Spleen (tissue), 11 donors: ENCODE measurements at regions not wholly inside any gene's neighbourhood (a gene's known extent, or its start where the extent isn't known, plus 50 kb on each side); places are given as distances from the start of the nearest gene placed in this dataset.

ENCODE experiments used
- DNase-seq: peaks from one replicate; pipeline ENCODE4 v3.0.0-alpha.2; 2020
- H3K27ac ChIP-seq, 8 donors: fragments of 200-600 bp; sonication (generic) in 7 of 8; 1 replicate in 4 of 8; 2 replicates in 4 of 8; pipeline versions ENCODE4 v1.5.0 to v1.8.0; 2016 to 2021; ENCODE audit warnings: inconsistent platforms in 4 of 8, mild to moderate bottlenecking in 4 of 8, moderate library complexity in 1 of 8
- H3K27me3 ChIP-seq, 7 donors: fragments of 200-600 bp; sonication (generic) in 6 of 7; replicated peaks in 1 of 7; 1 replicate in 4 of 7; 2 replicates in 3 of 7; pipeline versions ENCODE4 v1.5.0 to v1.8.0; 2016 to 2021; ENCODE audit warnings: inconsistent platforms in 3 of 7, mild to moderate bottlenecking in 1 of 7
- H3K36me3 ChIP-seq, 6 donors: fragments of 200-600 bp; sonication (generic) in 5 of 6; 1 replicate in 4 of 6; 2 replicates in 2 of 6; pipeline versions ENCODE4 v1.5.0 to v1.8.0; 2016 to 2021; ENCODE audit warnings: inconsistent platforms in 2 of 6
- H3K4me1 ChIP-seq, 6 donors: fragments of 200-600 bp; sonication (generic) in 5 of 6; 1 replicate in 3 of 6; 2 replicates in 3 of 6; pipeline versions ENCODE4 v1.5.0 to v1.8.0; 2016 to 2021; ENCODE audit warnings: inconsistent platforms in 3 of 6
- H3K4me3 ChIP-seq, 8 donors: fragments of 200-600 bp; sonication (generic) in 7 of 8; 1 replicate in 4 of 8; 2 replicates in 4 of 8; pipeline versions ENCODE4 v1.5.0 to v1.8.0; 2016 to 2021; ENCODE audit warnings: inconsistent platforms in 4 of 8, mild to moderate bottlenecking in 4 of 8, moderate library complexity in 2 of 8
- H3K9me3 ChIP-seq, 8 donors: fragments of 200-600 bp; sonication (generic) in 7 of 8; 1 replicate in 4 of 8; 2 replicates in 4 of 8; pipeline versions ENCODE4 v1.5.0 to v1.8.0; 2016 to 2021; ENCODE audit warnings: inconsistent platforms in 4 of 8
- POLR2A ChIP-seq, 3 donors: fragments of 450-650 bp; IDR thresholded peaks; one replicate each; pipeline ENCODE4 v1.5.1; 2017; ENCODE audit warnings: antibody characterized with exemption in 3 of 3, mild to moderate bottlenecking in 1 of 3
- POLR2AphosphoS5 ChIP-seq, 3 donors: sonication (generic); formaldehyde crosslinking; IDR thresholded peaks; one replicate each; pipeline ENCODE4 v1.5.1; 2017; ENCODE audit warnings: antibody characterized with exemption in 3 of 3
- WGBS, 5 donors: extraction: QIAGEN DNeasy Blood & Tissue Kit in 3 of 5; methylation state at CpG; one replicate each; pipeline versions ENCODE4 v1.1.5 to v1.1.7; 2013 to 2018; 5-methylcytosine and 5-hydroxymethylcytosine counted together
- intact Hi-C: fragments of 100-400 bp; cut with DNase I; formaldehyde crosslinking; loops from one replicate; pipeline ENCODE4 v1.15.0; 2023; ENCODE audit warnings: low total_unique reads
- TF ChIP-seq, protein P1 (sequence below), 11 experiments: fragments of 200-600 bp in 7 of 11; fragments of 450-650 bp in 4 of 11; sonication (generic) in 4 of 11; IDR thresholded peaks in 8 of 11; conservative IDR thresholded peaks in 3 of 11; 1 replicate in 7 of 11; 2 replicates in 4 of 11; pipeline versions ENCODE4 v1.4.0 to v1.8.0; 2016 to 2021; ENCODE audit warnings: antibody characterized with exemption in 11 of 11, inconsistent platforms in 4 of 11, mild to moderate bottlenecking in 1 of 11
- donor health status: healthy with polysubstance abuse.
- donor health status: DM: no; HTN: no; CAD: no; lungs with moderate emphysema.
- donor health status: DM: no; HTN: no; CAD: no.
- donor health status: Bipolar disorder and iron deficiency.
- donor health status: healthy.
- donor health status: DM: no; HTN: no; CAD: no.
- donor health status: DM: yes; HTN: yes; CAD: no.

GRCh38 chr4:171718069-171718468 lies 95.1 kb upstream of the GALNTL6 start:
- Histone ChIP-seq H3K27ac (no peak overlapping the region), H3K36me3 (no peaks in the 10 kb centered on the region), H3K27me3 (no peaks in the 10 kb centered on the region), H3K9me3 (peaks cover 0 to 35% (median 17%) of the 10 kb centered on the region in 8 donors), H3K4me1 (no peaks in the 10 kb centered on the region), H3K4me3 (no peak overlapping the region)
- DNase-seq: no peak
- intact Hi-C loops: no loop called here
- TF ChIP-seq POLR2AphosphoS5 (IDR thresholded peaks at IDR 0.05) (no peak), POLR2A (IDR thresholded peaks at IDR 0.05) (no peak)
- TF ChIP-seq, protein P1, sequence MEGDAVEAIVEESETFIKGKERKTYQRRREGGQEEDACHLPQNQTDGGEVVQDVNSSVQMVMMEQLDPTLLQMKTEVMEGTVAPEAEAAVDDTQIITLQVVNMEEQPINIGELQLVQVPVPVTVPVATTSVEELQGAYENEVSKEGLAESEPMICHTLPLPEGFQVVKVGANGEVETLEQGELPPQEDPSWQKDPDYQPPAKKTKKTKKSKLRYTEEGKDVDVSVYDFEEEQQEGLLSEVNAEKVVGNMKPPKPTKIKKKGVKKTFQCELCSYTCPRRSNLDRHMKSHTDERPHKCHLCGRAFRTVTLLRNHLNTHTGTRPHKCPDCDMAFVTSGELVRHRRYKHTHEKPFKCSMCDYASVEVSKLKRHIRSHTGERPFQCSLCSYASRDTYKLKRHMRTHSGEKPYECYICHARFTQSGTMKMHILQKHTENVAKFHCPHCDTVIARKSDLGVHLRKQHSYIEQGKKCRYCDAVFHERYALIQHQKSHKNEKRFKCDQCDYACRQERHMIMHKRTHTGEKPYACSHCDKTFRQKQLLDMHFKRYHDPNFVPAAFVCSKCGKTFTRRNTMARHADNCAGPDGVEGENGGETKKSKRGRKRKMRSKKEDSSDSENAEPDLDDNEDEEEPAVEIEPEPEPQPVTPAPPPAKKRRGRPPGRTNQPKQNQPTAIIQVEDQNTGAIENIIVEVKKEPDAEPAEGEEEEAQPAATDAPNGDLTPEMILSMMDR (IDR thresholded peaks at IDR 0.05 in 8 of 11, conservative IDR thresholded peaks at IDR 0.05 in 3 of 11): no peak
- WGBS, 5 donors: 76 to 94% (median 84%) methylated on average over 1 of the region's 1 CpG; no CpG with 5 or more reads in 1 of the 5 donors

- peaks cover 0 to 28% (median 17%) of the 10 kb centered on the region in 8 donors for H3K9me3 ChIP-seq
These were observed 95.9 kb upstream of the GALNTL6 start for GRCh38 chr4:171717231-171717741.

GRCh38 chr4:171715973-171716372 lies 97.2 kb upstream of the GALNTL6 start:
- DNase-seq: peak; percentile 55
- intact Hi-C loops: no loop called here
- 60 to 88% (median 67%) methylated on average over 1 of the region's 1 CpG; no CpG with 5 or more reads in 1 of the 5 donors for WGBS, 5 donors

More at GRCh38 chr4:171717231-171717741, 95.9 kb upstream of the GALNTL6 start:
- Histone ChIP-seq H3K36me3 (no peaks in the 10 kb centered on the region), H3K4me1 (no peaks in the 10 kb centered on the region), H3K27me3 (no peaks in the 10 kb centered on the region), H3K27ac (no peak overlapping the region), H3K4me3 (no peak overlapping the region)
- TF ChIP-seq POLR2A (IDR thresholded peaks at IDR 0.05): no peak
- no peak for TF ChIP-seq POLR2AphosphoS5 (IDR thresholded peaks at IDR 0.05)
- TF ChIP-seq, protein P1 (IDR thresholded peaks at IDR 0.05 in 8 of 11, conservative IDR thresholded peaks at IDR 0.05 in 3 of 11): no peak
- intact Hi-C loops: no loop called here
- DNase-seq: no peak

DNA sequence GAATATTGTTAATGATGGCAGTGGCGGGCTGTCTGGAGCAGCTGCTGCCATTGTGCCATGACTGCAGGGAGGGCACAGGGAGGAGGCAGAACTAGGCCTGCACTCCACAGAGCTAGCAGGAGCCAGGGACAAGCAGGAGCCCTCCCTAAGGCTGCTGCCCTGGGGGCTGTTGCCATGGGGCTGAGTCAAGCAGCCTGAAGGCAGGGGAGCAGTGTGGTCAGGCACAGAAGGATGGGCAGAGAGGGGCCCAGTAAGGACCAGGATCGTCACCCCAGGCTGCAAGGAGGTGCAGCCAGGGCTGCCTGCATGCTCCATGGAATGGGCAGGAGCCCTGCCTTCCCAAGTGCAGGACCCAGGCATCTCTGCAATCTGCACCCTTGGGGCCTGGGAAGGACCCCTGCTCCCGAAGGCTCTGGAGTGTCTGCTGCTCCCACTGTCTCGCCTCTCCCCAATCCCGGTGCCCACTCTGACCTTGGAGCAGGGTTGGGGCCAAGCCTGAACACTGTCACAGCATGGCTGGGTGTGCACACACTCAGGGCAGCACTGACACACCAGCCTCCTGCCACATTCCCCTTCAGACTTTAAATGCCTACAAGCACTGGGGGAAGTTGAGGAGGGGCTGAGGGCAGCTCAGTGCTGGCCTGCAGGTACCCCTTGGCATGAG lies 98.3 kb upstream of the GALNTL6 start:
- intact Hi-C loops: no loop called here
- Histone ChIP-seq H3K27me3 (no peaks in the 10 kb centered on the region), H3K36me3 (no peaks in the 10 kb centered on the region), H3K9me3 (peaks cover 0 to 19% (median 15%) of the 10 kb centered on the region in 8 donors), H3K4me3 (no peak overlapping the region), H3K4me1 (no peaks in the 10 kb centered on the region), H3K27ac (no peak overlapping the region)
- WGBS, 5 donors: 78 to 100% (median 90%) methylated on average over 4 to 5 of the region's 5 CpGs
- TF ChIP-seq POLR2A (IDR thresholded peaks at IDR 0.05): no peak
- TF ChIP-seq, protein P1 (IDR thresholded peaks at IDR 0.05 in 8 of 11, conservative IDR thresholded peaks at IDR 0.05 in 3 of 11): no peak
- no peak for TF ChIP-seq POLR2AphosphoS5 (IDR thresholded peaks at IDR 0.05)
- DNase-seq: peak; percentile 69

More at GRCh38 chr4:171715973-171716372, 97.2 kb upstream of the GALNTL6 start:
- TF ChIP-seq POLR2A (IDR thresholded peaks at IDR 0.05) (no peak), POLR2AphosphoS5 (IDR thresholded peaks at IDR 0.05) (no peak)
- TF ChIP-seq, protein P1 (IDR thresholded peaks at IDR 0.05 in 8 of 11, conservative IDR thresholded peaks at IDR 0.05 in 3 of 11): no peak
- Histone ChIP-seq H3K27me3 (no peaks in the 10 kb centered on the region), H3K4me3 (no peak overlapping the region), H3K9me3 (peaks cover 0 to 19% (median 15%) of the 10 kb centered on the region in 8 donors), H3K27ac (no peak overlapping the region), H3K4me1 (no peaks in the 10 kb centered on the region), H3K36me3 (no peaks in the 10 kb centered on the region)
